Kidney tubule cell (primary cell): ENCODE measurements at regions not wholly inside any gene's neighbourhood (a gene's known extent, or its start where the extent isn't known, plus 50 kb on each side); places are given as distances from the start of the nearest gene placed in this dataset.
"Not testable (repeated sequence)": the region's sequence is repeated elsewhere in the genome, so short reads cannot be mapped to it uniquely, and the experiment has no call there.

Experiments used
- DNase-seq: peaks from one replicate; pipeline ENCODE4 v3.0.0-alpha.2; 2018; ENCODE audit warnings: low spot score

- DNase-seq: no peak
Observed at GRCh38 chr2:228793116-228793515, 478.0 kb downstream of the PID1 start.

- no peak for DNase-seq
Observed at GRCh38 chr2:228786901-228787300, 484.2 kb downstream of the PID1 start.

GRCh38 chr2:228782281-228782680, 488.8 kb downstream of the PID1 start:
- DNase-seq: no peak

GRCh38 chr2:228777855-228778355, 493.2 kb downstream of the PID1 start:
- DNase-seq: no peak

GRCh38 chr2:228774548-228774947, 496.5 kb downstream of the PID1 start:
- DNase-seq: no peak

GRCh38 chr2:228771774-228772173, 499.3 kb downstream of the PID1 start:
- no peak for DNase-seq

- DNase-seq: no peak
Observed at GRCh38 chr2:228771315-228771714, 499.8 kb downstream of the PID1 start.

- peak; percentile 27 for DNase-seq
Observed at GRCh38 chr2:228768818-228769217, 502.3 kb downstream of the PID1 start.

- DNase-seq: not testable (repeated sequence)
Observed at GRCh38 chr2:228768141-228768540, 502.9 kb downstream of the PID1 start.

- DNase-seq: no peak
Observed at GRCh38 chr2:228767196-228767595, 503.9 kb downstream of the PID1 start.

- no peak for DNase-seq
Observed at GRCh38 chr2:228763379-228763981, 507.6 kb downstream of the PID1 start.

- DNase-seq: no peak
Observed at GRCh38 chr2:228762565-228762964, 508.5 kb downstream of the PID1 start.

- DNase-seq: not testable (repeated sequence)
Observed at GRCh38 chr2:228755661-228756060, 515.4 kb downstream of the PID1 start.

- DNase-seq: peak; percentile 4
Observed at GRCh38 chr2:228747483-228747882, 523.6 kb downstream of the PID1 start.

GRCh38 chr2:228738671-228739380, 532.3 kb downstream of the PID1 start:
- no peak for DNase-seq

GRCh38 chr2:228735697-228736096, 535.4 kb downstream of the PID1 start:
- DNase-seq: no peak

- peak; percentile 96 for DNase-seq
Observed at GRCh38 chr2:228731517-228731916, 539.6 kb downstream of the PID1 start.

- peak; percentile 65 for DNase-seq
Observed at GRCh38 chr2:228728961-228729360, 542.1 kb downstream of the PID1 start.

GRCh38 chr2:228725031-228725430, 543.5 kb upstream of the SPHKAP start:
- DNase-seq: no peak

GRCh38 chr2:228723599-228723998, 542.1 kb upstream of the SPHKAP start:
- DNase-seq: no peak

GRCh38 chr2:228722311-228722710, 540.8 kb upstream of the SPHKAP start:
- DNase-seq: no peak

- DNase-seq: no peak
Observed at GRCh38 chr2:228720895-228721294, 539.4 kb upstream of the SPHKAP start.

- DNase-seq: no peak
Observed at GRCh38 chr2:228709788-228710371, 528.4 kb upstream of the SPHKAP start.
